Breast epithelium (tissue), 4 donors: ENCODE measurements at regions not wholly inside any gene's neighbourhood (a gene's known extent, or its start where the extent isn't known, plus 50 kb on each side); places are given as distances from the start of the nearest gene placed in this dataset.

ENCODE experiments used
- DNase-seq, 2 donors: peaks; one replicate each; pipeline ENCODE4 v3.0.0-alpha.2; 2019; ENCODE audit warnings: low spot score in 2 of 2
- H3K27ac ChIP-seq, 2 donors: fragments of 200-600 bp; sonication (generic) in 1 of 2; one replicate each; pipeline ENCODE4 v1.5.1; 2016 to 2019; ENCODE audit warnings: mild to moderate bottlenecking in 1 of 2
- H3K27me3 ChIP-seq, 2 donors: fragments of 200-600 bp; sonication (generic) in 1 of 2; one replicate each; pipeline versions ENCODE4 v1.5.1 to v1.6.0; 2017 to 2019; ENCODE audit warnings: control low read depth in 1 of 2, mild to moderate bottlenecking in 1 of 2
- H3K36me3 ChIP-seq: fragments of 200-600 bp; one replicate; pipeline ENCODE4 v1.5.1; 2019
- H3K4me1 ChIP-seq, 2 donors: fragments of 200-600 bp; sonication (generic); one replicate each; pipeline ENCODE4 v1.5.1; 2016 to 2019; ENCODE audit warnings: control low read depth in 1 of 2
- H3K4me3 ChIP-seq, 3 donors: fragments of 200-600 bp; sonication (generic); 1 replicate in 2 of 3; 2 replicates in 1 of 3; pipeline ENCODE4 v1.5.1; 2016 to 2019; ENCODE audit warnings: mild to moderate bottlenecking in 3 of 3, moderate library complexity in 2 of 3
- H3K9me3 ChIP-seq, 2 donors: fragments of 200-600 bp; sonication (generic) in 1 of 2; one replicate each; pipeline ENCODE4 v1.5.1; 2016 to 2019; ENCODE audit warnings: control low read depth in 1 of 2
- POLR2A ChIP-seq: fragments of 450-650 bp; IDR thresholded peaks from one replicate; pipeline ENCODE4 v1.6.1; 2016; ENCODE audit warnings: antibody characterized with exemption, mild to moderate bottlenecking, moderate library complexity
- POLR2AphosphoS5 ChIP-seq, 3 donors: sonication (generic); formaldehyde crosslinking; IDR thresholded peaks; one replicate each; pipeline ENCODE4 v1.6.1; 2017; ENCODE audit warnings: antibody characterized with exemption in 3 of 3
- intact Hi-C: fragments of 100-400 bp; cut with DNase I; formaldehyde crosslinking; loops from one replicate; pipeline ENCODE4 v1.15.1; 2023; ENCODE audit warnings: low total_unique reads
- TF ChIP-seq, protein P1 (sequence below), 3 donors: fragments of 450-650 bp; IDR thresholded peaks; one replicate each; pipeline ENCODE4 v1.5.1; 2016 to 2017; ENCODE audit warnings: antibody characterized with exemption in 3 of 3, mild to moderate bottlenecking in 3 of 3, moderate library complexity in 3 of 3

DNA sequence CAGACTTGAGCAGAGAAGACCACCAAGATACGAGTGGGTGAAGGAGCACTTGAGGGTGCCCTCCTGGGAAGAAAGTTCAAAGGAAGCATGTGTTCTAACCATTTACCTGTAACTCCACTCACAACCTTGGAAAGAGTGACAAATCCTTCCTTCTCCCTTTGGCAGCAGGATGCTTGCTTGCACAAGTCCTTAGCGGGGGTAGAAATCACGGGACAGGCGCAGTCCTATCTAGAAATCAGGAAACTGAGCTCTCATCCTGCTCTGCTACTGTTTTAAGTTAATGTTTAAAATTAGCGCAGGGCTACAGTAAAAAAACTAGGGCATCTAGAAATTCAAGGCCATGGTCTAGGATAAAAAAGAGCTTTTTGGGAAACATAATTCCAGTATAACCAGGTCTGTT lies 100.9 kb upstream of the PTPRM start:
- Histone ChIP-seq H3K4me1 (no peaks in the 10 kb centered on the region), H3K27ac (no peak overlapping the region), H3K9me3 (no peaks in the 10 kb centered on the region), H3K4me3 (no peak overlapping the region), H3K36me3 (no peaks in the 10 kb centered on the region), H3K27me3 (no peaks in the 10 kb centered on the region)
- intact Hi-C loops = no loop called here
- TF ChIP-seq POLR2AphosphoS5 (IDR thresholded peaks at IDR 0.05) (no peak), POLR2A (no peak)
- TF ChIP-seq, protein P1, sequence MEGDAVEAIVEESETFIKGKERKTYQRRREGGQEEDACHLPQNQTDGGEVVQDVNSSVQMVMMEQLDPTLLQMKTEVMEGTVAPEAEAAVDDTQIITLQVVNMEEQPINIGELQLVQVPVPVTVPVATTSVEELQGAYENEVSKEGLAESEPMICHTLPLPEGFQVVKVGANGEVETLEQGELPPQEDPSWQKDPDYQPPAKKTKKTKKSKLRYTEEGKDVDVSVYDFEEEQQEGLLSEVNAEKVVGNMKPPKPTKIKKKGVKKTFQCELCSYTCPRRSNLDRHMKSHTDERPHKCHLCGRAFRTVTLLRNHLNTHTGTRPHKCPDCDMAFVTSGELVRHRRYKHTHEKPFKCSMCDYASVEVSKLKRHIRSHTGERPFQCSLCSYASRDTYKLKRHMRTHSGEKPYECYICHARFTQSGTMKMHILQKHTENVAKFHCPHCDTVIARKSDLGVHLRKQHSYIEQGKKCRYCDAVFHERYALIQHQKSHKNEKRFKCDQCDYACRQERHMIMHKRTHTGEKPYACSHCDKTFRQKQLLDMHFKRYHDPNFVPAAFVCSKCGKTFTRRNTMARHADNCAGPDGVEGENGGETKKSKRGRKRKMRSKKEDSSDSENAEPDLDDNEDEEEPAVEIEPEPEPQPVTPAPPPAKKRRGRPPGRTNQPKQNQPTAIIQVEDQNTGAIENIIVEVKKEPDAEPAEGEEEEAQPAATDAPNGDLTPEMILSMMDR (IDR thresholded peaks at IDR 0.05) = no peak
- DNase-seq = no peak

DNA sequence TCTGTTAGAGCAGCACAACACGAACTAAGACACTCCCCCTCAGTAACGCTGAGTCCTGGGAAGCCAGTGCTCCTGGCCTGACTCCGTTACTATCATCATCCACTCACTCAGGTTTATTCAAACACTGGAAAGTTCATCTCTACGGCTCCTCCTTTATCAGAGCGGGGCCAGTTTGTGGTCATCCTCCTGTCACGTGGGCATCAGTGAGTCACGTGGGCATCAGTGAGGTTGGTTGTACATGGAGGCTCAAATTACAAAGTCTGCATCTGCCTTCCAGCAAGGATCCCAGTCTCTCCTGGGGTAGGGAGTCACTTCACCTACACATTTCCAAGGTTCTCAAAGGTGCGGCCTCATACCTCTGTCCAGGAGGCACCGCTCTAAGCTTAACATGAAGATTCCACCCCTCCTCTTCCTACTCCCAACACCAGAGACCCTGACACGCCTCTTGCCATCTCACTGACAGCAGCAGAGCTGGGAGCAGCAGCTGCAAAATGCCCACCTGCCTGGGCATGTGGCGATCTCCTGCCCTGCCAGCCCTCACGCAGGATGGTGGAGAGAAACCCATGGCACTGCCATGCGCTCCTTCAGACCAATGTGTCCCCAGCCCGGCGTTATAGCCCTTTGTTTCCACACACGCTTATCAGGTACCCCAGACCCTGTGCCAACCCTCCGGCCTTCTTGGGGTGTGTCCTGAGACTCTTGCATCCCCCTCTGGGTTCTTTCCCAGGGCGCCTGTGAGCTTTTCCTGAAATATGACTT lies 99.2 kb upstream of the PTPRM start:
- Histone ChIP-seq H3K4me3 (no peak overlapping the region), H3K9me3 (no peaks in the 10 kb centered on the region), H3K36me3 (no peaks in the 10 kb centered on the region), H3K4me1 (no peaks in the 10 kb centered on the region), H3K27ac (no peak overlapping the region), H3K27me3 (no peaks in the 10 kb centered on the region)
- TF ChIP-seq, protein P1 (IDR thresholded peaks at IDR 0.05) = no peak
- TF ChIP-seq POLR2AphosphoS5 (IDR thresholded peaks at IDR 0.05) = no peak
- no peak for TF ChIP-seq POLR2A
- no peak for DNase-seq
- intact Hi-C loops = no loop called here

DNA sequence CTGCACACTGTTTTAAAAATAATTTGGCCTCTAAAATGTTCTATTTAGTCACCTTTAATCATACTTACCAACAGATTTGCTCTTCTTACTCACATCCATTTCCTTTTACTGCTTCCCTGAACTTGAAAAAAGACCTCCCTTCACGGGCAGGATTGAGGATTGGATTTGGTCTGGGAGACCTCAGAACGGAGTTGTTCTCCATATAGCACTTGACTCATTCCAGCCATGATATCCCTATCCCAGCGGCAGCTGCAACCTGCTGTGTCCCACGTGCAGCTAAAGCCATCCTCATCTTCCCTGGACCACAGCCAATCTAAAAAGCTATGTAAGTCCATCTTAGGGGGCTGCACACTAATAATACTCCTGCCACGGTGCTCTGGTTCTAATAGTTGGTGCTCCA lies 97.0 kb upstream of the PTPRM start:
- Histone ChIP-seq H3K27ac (no peak overlapping the region), H3K9me3 (no peaks in the 10 kb centered on the region), H3K4me3 (no peak overlapping the region), H3K27me3 (no peaks in the 10 kb centered on the region), H3K4me1 (no peaks in the 10 kb centered on the region), H3K36me3 (no peaks in the 10 kb centered on the region)
- TF ChIP-seq POLR2AphosphoS5 (IDR thresholded peaks at IDR 0.05) (no peak), POLR2A (no peak)
- TF ChIP-seq, protein P1 (IDR thresholded peaks at IDR 0.05) = no peak
- no peak for DNase-seq
- intact Hi-C loops = no loop called here

DNA sequence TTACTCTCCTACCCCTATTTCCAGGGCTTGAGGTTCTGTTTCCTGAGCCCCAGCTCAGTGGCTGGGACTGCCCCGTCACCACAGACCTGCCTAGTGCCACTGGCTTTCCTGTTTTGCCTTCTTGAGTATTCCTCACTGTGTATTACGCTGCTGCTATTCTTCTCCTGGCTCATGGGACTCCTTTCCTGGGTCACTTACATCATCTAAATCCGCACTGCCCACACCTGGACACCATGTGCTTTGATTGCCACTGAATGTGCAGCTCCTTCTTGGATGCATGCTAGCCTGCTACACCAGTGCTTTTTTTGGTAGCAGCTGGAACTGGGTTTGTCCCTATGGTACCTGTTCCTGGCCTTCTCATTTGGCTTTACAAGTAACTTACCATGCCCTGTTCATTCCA lies 96.6 kb upstream of the PTPRM start:
- Histone ChIP-seq H3K27ac (no peak overlapping the region), H3K4me3 (no peak overlapping the region), H3K36me3 (no peaks in the 10 kb centered on the region), H3K4me1 (no peaks in the 10 kb centered on the region), H3K9me3 (no peaks in the 10 kb centered on the region), H3K27me3 (no peaks in the 10 kb centered on the region)
- no peak for TF ChIP-seq POLR2A
- no peak for TF ChIP-seq POLR2AphosphoS5 (IDR thresholded peaks at IDR 0.05)
- TF ChIP-seq, protein P1 (IDR thresholded peaks at IDR 0.05) = no peak
- intact Hi-C loops = no loop called here
- DNase-seq = no peak

DNA sequence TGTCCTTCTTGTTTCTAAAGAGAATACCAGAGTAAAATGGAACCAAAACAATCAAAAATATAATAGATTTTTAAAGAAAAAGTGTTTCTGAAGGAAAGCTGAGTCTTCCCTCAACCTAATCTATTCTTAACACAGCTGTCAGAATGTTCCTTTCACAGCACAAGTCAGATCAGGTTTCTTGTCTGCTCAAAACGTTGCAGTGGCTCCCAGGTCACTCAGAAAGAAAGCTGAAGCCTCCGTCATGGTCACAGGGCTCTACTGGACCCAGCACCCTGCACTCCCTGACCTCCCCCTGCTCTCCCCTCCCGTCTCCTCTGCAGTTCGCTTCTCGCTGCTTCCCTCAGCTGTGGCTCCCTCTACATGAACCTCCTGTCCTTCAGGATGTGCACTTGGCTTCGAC lies 90.7 kb upstream of the PTPRM start:
- no peak overlapping the region for H3K27ac ChIP-seq
- TF ChIP-seq POLR2A = no peak
- TF ChIP-seq POLR2AphosphoS5 (IDR thresholded peaks at IDR 0.05) = no peak
- TF ChIP-seq, protein P1 (IDR thresholded peaks at IDR 0.05) = no peak

More for the DNA sequence above, 90.7 kb upstream of the PTPRM start:
- DNase-seq = no peak
- no peak overlapping the region for H3K4me3 ChIP-seq
- H3K36me3 ChIP-seq = no peaks in the 10 kb centered on the region
- intact Hi-C loops = no loop called here
- H3K9me3 ChIP-seq = no peaks in the 10 kb centered on the region
- H3K4me1 ChIP-seq = no peaks in the 10 kb centered on the region
- no peaks in the 10 kb centered on the region for H3K27me3 ChIP-seq
